GM23338 (cell line): ENCODE measurements at regions not wholly inside any gene's neighbourhood (a gene's known extent, or its start where the extent isn't known, plus 50 kb on each side); places are given as distances from the start of the nearest gene placed in this dataset.

ENCODE experiments used
- ATAC-seq: fragments of 200-7000 bp; cut with Tn5 transposase; 3 replicates; pipeline ENCODE4 v1.9.1; 2020
- DNase-seq: peaks from one replicate; pipeline ENCODE4 v3.0.0-alpha.2; 2015; ENCODE audit warnings: low spot score
- H2AFZ ChIP-seq: fragments of 200-600 bp; sonication (generic); 2 replicates; pipeline ENCODE4 v1.8.0; 2016; ENCODE audit warnings: antibody characterized with exemption, mild to moderate bottlenecking, moderate library complexity
- H3F3A ChIP-seq: fragments of 200-600 bp; sonication (generic); replicated peaks from 2 replicates; pipeline ENCODE4 v1.8.0; 2017; ENCODE audit warnings: antibody characterized with exemption, mixed run types, low read depth
- H3K27ac ChIP-seq: fragments of 200-600 bp; sonication (generic); 2 replicates; pipeline ENCODE4 v1.6.1; 2016; ENCODE audit warnings: low read depth
- H3K27me3 ChIP-seq: fragments of 200-600 bp; sonication (generic); 2 replicates; pipeline ENCODE4 v1.8.0; 2016; ENCODE audit warnings: mild to moderate bottlenecking, mixed run types, moderate library complexity; ENCODE audit not compliant: insufficient read depth
- H3K36me3 ChIP-seq: fragments of 200-600 bp; sonication (generic); 2 replicates; pipeline ENCODE4 v1.8.0; 2016; ENCODE audit warnings: mild to moderate bottlenecking; ENCODE audit not compliant: insufficient read depth
- H3K4me1 ChIP-seq: fragments of 200-600 bp; sonication (generic); 2 replicates; pipeline ENCODE4 v1.8.0; 2016; ENCODE audit warnings: mild to moderate bottlenecking, moderate library complexity; ENCODE audit not compliant: insufficient read depth
- H3K4me2 ChIP-seq: fragments of 200-600 bp; sonication (generic); 2 replicates; pipeline ENCODE4 v1.7.1; 2017; ENCODE audit warnings: mixed run types
- H3K4me3 ChIP-seq: fragments of 200-600 bp; sonication (generic); 2 replicates; pipeline ENCODE4 v1.6.1; 2016; ENCODE audit warnings: mixed run types
- H3K79me2 ChIP-seq: fragments of 200-600 bp; sonication (generic); replicated peaks from 2 replicates; pipeline ENCODE4 v1.8.0; 2017; ENCODE audit warnings: mild to moderate bottlenecking; ENCODE audit not compliant: insufficient read depth
- H3K9me2 ChIP-seq: fragments of 200-600 bp; sonication (generic); 2 replicates; pipeline ENCODE4 v1.8.0; 2017; ENCODE audit not compliant: insufficient read depth
- H4K20me1 ChIP-seq: fragments of 200-600 bp; sonication (generic); replicated peaks from 2 replicates; pipeline ENCODE4 v1.8.0; 2017; ENCODE audit warnings: mild to moderate bottlenecking; ENCODE audit not compliant: insufficient read depth
- H3K27ac Mint-ChIP-seq: 2 replicates; pipeline ENCODE4 v1.8.0; 2020; ENCODE audit warnings: inconsistent platforms, mild to moderate bottlenecking, moderate library complexity, mixed read lengths
- H3K27me3 Mint-ChIP-seq: 3 replicates; pipeline ENCODE4 v1.8.0; 2022; ENCODE audit warnings: low read depth, mild to moderate bottlenecking, moderate library complexity, mixed read lengths, inconsistent platforms; ENCODE audit not compliant: insufficient read depth, poor library complexity
- H3K36me3 Mint-ChIP-seq: 3 replicates; pipeline ENCODE4 v1.8.0; 2021; ENCODE audit warnings: low read depth, mild to moderate bottlenecking, inconsistent platforms, moderate library complexity, mixed read lengths
- H3K4me1 Mint-ChIP-seq: 3 replicates; pipeline ENCODE4 v1.8.0; 2020; ENCODE audit warnings: mild to moderate bottlenecking, inconsistent platforms, mixed read lengths
- H3K4me3 Mint-ChIP-seq: 3 replicates; pipeline ENCODE4 v1.8.0; 2021; ENCODE audit warnings: moderate library complexity, mild to moderate bottlenecking, inconsistent platforms, mixed read lengths
- H3K9me3 Mint-ChIP-seq: 3 replicates; pipeline ENCODE4 v1.8.0; 2020; ENCODE audit warnings: moderate library complexity, mild to moderate bottlenecking, inconsistent platforms, mixed read lengths
- CREB1 ChIP-seq: fragments of 250-450 bp; sonication (Bioruptor Pico); IDR thresholded peaks from 2 replicates; pipeline ENCODE4 v1.5.0; 2020; ENCODE audit warnings: low read depth, mild to moderate bottlenecking, moderate library complexity
- EZH2phosphoT487 ChIP-seq: fragments of 200-600 bp; sonication (generic); IDR thresholded peaks from one replicate; pipeline ENCODE4 v1.8.1; 2018; ENCODE audit warnings: antibody characterized with exemption; ENCODE audit not compliant: unreplicated experiment
- JUNB ChIP-seq: IDR thresholded peaks from one replicate; pipeline ENCODE4 v1.6.1; 2016; ENCODE audit warnings: antibody characterized with exemption; ENCODE audit not compliant: unreplicated experiment
- STAT1 ChIP-seq: IDR thresholded peaks from one replicate; pipeline ENCODE4 v1.6.1; 2016; ENCODE audit warnings: antibody characterized with exemption; ENCODE audit not compliant: unreplicated experiment
- ZNF114 ChIP-seq: fragments of 250-450 bp; sonication (Bioruptor Pico); IDR thresholded peaks from 2 replicates; pipeline ENCODE4 v1.5.0; 2020; ENCODE audit warnings: mild to moderate bottlenecking, moderate library complexity
- TF ChIP-seq, protein P1 (sequence below): IDR thresholded peaks from 2 replicates; pipeline ENCODE4 v1.6.1; 2016; ENCODE audit warnings: antibody characterized with exemption
- TF ChIP-seq, protein P2 (sequence below): fragments of 250-450 bp; sonication (Bioruptor Pico); IDR thresholded peaks from 2 replicates; pipeline ENCODE4 v1.5.0; 2020; ENCODE audit warnings: mild to moderate bottlenecking, moderate library complexity

DNA sequence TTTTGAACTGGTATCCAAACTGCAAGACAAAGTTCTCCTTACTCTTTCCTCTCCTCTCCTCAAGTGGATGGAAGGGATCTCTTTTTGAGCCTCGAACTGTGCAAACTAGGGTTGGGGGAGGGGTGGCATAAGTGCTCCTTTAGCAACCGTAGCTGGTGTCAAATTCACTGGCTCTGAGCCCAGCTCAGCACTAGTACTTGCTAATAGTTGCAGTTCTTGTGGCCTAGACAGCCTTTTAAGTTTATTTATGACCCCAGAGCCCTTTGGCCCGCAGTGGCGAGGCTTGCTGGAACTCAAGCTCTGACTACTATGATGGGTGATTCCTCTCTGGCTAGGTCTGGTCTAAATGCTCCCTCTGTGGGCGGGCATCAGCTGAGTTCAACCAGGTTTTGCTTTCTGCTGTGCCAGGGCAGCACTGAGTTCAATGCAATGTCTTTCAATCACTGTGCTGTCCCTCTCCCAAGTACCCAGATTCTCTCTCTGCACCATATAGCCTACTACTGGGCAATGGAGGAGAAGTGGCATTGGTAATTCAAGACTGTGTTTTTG, 528.4 kb upstream of the SYT4 start:
- Mint-ChIP-seq H3K4me1 (peaks cover 9% of the 10 kb centered on the region), H3K27me3 (no peaks in the 10 kb centered on the region), H3K9me3 (peaks cover 2% of the 10 kb centered on the region; the same call in 1 of the 3 replicates), H3K36me3 (no peaks in the 10 kb centered on the region), H3K4me3 (no peak overlapping the region), H3K27ac (no peak overlapping the region)
- no peak overlapping the region for H3K4me2 ChIP-seq
- ATAC-seq, result no peak
- DNase-seq, result no peak
- TF ChIP-seq ZNF114 (CRISPR knock-in tag) (no peak), EZH2phosphoT487 (no peak), JUNB (no peak), CREB1 (CRISPR knock-in tag) (no peak), STAT1 (no peak)
- TF ChIP-seq, protein P1, sequence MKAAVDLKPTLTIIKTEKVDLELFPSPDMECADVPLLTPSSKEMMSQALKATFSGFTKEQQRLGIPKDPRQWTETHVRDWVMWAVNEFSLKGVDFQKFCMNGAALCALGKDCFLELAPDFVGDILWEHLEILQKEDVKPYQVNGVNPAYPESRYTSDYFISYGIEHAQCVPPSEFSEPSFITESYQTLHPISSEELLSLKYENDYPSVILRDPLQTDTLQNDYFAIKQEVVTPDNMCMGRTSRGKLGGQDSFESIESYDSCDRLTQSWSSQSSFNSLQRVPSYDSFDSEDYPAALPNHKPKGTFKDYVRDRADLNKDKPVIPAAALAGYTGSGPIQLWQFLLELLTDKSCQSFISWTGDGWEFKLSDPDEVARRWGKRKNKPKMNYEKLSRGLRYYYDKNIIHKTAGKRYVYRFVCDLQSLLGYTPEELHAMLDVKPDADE, result no peak
- TF ChIP-seq, protein P2, sequence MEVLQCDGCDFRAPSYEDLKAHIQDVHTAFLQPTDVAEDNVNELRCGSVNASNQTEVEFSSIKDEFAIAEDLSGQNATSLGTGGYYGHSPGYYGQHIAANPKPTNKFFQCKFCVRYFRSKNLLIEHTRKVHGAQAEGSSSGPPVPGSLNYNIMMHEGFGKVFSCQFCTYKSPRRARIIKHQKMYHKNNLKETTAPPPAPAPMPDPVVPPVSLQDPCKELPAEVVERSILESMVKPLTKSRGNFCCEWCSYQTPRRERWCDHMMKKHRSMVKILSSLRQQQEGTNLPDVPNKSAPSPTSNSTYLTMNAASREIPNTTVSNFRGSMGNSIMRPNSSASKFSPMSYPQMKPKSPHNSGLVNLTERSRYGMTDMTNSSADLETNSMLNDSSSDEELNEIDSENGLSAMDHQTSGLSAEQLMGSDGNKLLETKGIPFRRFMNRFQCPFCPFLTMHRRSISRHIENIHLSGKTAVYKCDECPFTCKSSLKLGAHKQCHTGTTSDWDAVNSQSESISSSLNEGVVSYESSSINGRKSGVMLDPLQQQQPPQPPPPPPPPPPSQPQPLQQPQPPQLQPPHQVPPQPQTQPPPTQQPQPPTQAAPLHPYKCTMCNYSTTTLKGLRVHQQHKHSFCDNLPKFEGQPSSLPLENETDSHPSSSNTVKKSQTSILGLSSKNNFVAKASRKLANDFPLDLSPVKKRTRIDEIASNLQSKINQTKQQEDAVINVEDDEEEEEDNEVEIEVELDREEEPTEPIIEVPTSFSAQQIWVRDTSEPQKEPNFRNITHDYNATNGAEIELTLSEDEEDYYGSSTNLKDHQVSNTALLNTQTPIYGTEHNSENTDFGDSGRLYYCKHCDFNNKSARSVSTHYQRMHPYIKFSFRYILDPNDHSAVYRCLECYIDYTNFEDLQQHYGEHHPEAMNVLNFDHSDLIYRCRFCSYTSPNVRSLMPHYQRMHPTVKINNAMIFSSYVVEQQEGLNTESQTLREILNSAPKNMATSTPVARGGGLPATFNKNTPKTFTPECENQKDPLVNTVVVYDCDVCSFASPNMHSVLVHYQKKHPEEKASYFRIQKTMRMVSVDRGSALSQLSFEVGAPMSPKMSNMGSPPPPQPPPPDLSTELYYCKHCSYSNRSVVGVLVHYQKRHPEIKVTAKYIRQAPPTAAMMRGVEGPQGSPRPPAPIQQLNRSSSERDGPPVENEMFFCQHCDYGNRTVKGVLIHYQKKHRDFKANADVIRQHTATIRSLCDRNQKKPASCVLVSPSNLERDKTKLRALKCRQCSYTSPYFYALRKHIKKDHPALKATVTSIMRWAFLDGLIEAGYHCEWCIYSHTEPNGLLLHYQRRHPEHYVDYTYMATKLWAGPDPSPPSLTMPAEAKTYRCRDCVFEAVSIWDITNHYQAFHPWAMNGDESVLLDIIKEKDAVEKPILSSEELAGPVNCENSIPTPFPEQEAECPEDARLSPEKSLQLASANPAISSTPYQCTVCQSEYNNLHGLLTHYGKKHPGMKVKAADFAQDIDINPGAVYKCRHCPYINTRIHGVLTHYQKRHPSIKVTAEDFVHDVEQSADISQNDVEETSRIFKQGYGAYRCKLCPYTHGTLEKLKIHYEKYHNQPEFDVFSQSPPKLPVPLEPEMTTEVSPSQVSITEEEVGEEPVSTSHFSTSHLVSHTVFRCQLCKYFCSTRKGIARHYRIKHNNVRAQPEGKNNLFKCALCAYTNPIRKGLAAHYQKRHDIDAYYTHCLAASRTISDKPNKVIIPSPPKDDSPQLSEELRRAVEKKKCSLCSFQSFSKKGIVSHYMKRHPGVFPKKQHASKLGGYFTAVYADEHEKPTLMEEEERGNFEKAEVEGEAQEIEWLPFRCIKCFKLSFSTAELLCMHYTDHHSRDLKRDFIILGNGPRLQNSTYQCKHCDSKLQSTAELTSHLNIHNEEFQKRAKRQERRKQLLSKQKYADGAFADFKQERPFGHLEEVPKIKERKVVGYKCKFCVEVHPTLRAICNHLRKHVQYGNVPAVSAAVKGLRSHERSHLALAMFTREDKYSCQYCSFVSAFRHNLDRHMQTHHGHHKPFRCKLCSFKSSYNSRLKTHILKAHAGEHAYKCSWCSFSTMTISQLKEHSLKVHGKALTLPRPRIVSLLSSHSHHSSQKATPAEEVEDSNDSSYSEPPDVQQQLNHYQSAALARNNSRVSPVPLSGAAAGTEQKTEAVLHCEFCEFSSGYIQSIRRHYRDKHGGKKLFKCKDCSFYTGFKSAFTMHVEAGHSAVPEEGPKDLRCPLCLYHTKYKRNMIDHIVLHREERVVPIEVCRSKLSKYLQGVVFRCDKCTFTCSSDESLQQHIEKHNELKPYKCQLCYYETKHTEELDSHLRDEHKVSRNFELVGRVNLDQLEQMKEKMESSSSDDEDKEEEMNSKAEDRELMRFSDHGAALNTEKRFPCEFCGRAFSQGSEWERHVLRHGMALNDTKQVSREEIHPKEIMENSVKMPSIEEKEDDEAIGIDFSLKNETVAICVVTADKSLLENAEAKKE, result no peak
- no peaks in the 10 kb centered on the region for H3K4me1 ChIP-seq
- H3K27ac ChIP-seq, result no peak overlapping the region
- H2AFZ ChIP-seq, result peak overlapping the region; percentile 66
- H3K9me2 ChIP-seq, result peaks cover 13% of the 10 kb centered on the region; the same call in 1 of the 2 replicates
- no peaks in the 10 kb centered on the region for H4K20me1 ChIP-seq
- H3K79me2 ChIP-seq, result no peaks in the 10 kb centered on the region
- H3K36me3 ChIP-seq, result no peaks in the 10 kb centered on the region
- H3K27me3 ChIP-seq, result no peaks in the 10 kb centered on the region
- no peaks in the 10 kb centered on the region for H3F3A ChIP-seq
- no peak overlapping the region for H3K4me3 ChIP-seq
